CD8-positive, alpha-beta memory T cell (primary cell): ENCODE measurements at regions not wholly inside any gene's neighbourhood (a gene's known extent, or its start where the extent isn't known, plus 50 kb on each side); places are given as distances from the start of the nearest gene placed in this dataset.

Source experiments
- CTCF ChIA-PET: fragments of 350-600 bp; sonication (Branson Sonifier 250); formaldehyde crosslinking; loops from one replicate; lab custom pipeline; 2021; ENCODE audit warnings: antibody characterized with exemption; lab: Charles Lee
- POLR2A ChIA-PET: fragments of 350-600 bp; sonication (Branson Sonifier 250); formaldehyde crosslinking; loops from one replicate; lab custom pipeline; 2021; ENCODE audit warnings: antibody characterized with exemption; lab: Charles Lee
- DNase-seq, 5 donors: peaks; one replicate each; pipeline versions ENCODE4 v3.0.0 to v3.0.0-alpha.2; 2020 to 2022; ENCODE audit warnings: mixed read lengths in 1 of 5
- H3K27ac ChIP-seq: one replicate; pipeline ENCODE4 v1.7.0; 2013; ENCODE audit warnings: low read depth, mild to moderate bottlenecking, low read length, moderate library complexity
- H3K27me3 ChIP-seq: 2 replicates; pipeline ENCODE4 v1.7.0; 2013; ENCODE audit warnings: low read length, mild to moderate bottlenecking; ENCODE audit not compliant: insufficient read depth, poor library complexity, severe bottlenecking
- H3K36me3 ChIP-seq: 2 replicates; pipeline ENCODE4 v1.7.0; 2013; ENCODE audit warnings: mild to moderate bottlenecking, low read length, moderate library complexity; ENCODE audit not compliant: insufficient read depth
- H3K4me1 ChIP-seq: 2 replicates; pipeline ENCODE4 v1.7.0; 2013; ENCODE audit warnings: mild to moderate bottlenecking, low read length, moderate library complexity; ENCODE audit not compliant: insufficient read depth
- H3K4me3 ChIP-seq: 2 replicates; pipeline ENCODE4 v1.7.0; 2013; ENCODE audit warnings: mild to moderate bottlenecking, low read length
- H3K9me3 ChIP-seq: 2 replicates; pipeline ENCODE4 v1.7.0; 2013; ENCODE audit warnings: mild to moderate bottlenecking, low read length
- H3K27ac Mint-ChIP-seq, 8 donors: one replicate each; pipeline ENCODE4 v1.8.0; 2020 to 2021; ENCODE audit warnings: mixed read lengths in 8 of 8, mild to moderate bottlenecking in 6 of 8, inconsistent platforms in 3 of 8, moderate library complexity in 3 of 8
- H3K27me3 Mint-ChIP-seq, 2 donors: one replicate each; pipeline ENCODE4 v1.8.0; 2020 to 2021; ENCODE audit warnings: mixed read lengths in 2 of 2, mild to moderate bottlenecking in 1 of 2, moderate library complexity in 1 of 2
- H3K36me3 Mint-ChIP-seq, 3 donors: one replicate each; pipeline ENCODE4 v1.8.0; 2020 to 2021; ENCODE audit warnings: mixed read lengths in 3 of 3, inconsistent platforms in 1 of 3, mild to moderate bottlenecking in 1 of 3
- H3K4me1 Mint-ChIP-seq, 3 donors: one replicate each; pipeline ENCODE4 v1.8.0; 2020 to 2021; ENCODE audit warnings: mixed read lengths in 3 of 3, inconsistent platforms in 1 of 3, mild to moderate bottlenecking in 1 of 3
- H3K4me3 Mint-ChIP-seq, 7 donors: one replicate each; pipeline ENCODE4 v1.8.0; 2020 to 2021; ENCODE audit warnings: mixed read lengths in 7 of 7, mild to moderate bottlenecking in 6 of 7, moderate library complexity in 4 of 7, inconsistent platforms in 2 of 7
- H3K9me3 Mint-ChIP-seq, 5 donors: one replicate each; pipeline ENCODE4 v1.8.0; 2020 to 2022; ENCODE audit warnings: mixed read lengths in 5 of 5, mild to moderate bottlenecking in 3 of 5, moderate library complexity in 2 of 5, inconsistent platforms in 1 of 5

GRCh38 chr16:51596247-51596646 lies 445.2 kb upstream of the SALL1 start:
- H3K9me3 Mint-ChIP-seq: peaks cover 3 to 19% (median 13%) of the 10 kb centered on the region in 5 donors

GRCh38 chr16:51592535-51593300 lies 441.6 kb upstream of the SALL1 start:
- H3K9me3 ChIP-seq: no peaks in the 10 kb centered on the region
- POLR2A ChIA-PET: no interaction called here
- no peaks in the 10 kb centered on the region for H3K27me3 ChIP-seq
- no peaks in the 10 kb centered on the region for H3K36me3 ChIP-seq
- Mint-ChIP-seq H3K9me3 (peaks cover 3 to 21% (median 10%) of the 10 kb centered on the region in 5 donors), H3K36me3 (no peaks in the 10 kb centered on the region), H3K4me3 (no peak overlapping the region), H3K4me1 (no peaks in the 10 kb centered on the region), H3K27me3 (no peaks in the 10 kb centered on the region), H3K27ac (no peak overlapping the region)
- no peaks in the 10 kb centered on the region for H3K4me1 ChIP-seq
- H3K27ac ChIP-seq: no peak overlapping the region
- H3K4me3 ChIP-seq: no peak overlapping the region
- CTCF ChIA-PET: no interaction called here
- DNase-seq: no peak

More at GRCh38 chr16:51596247-51596646, 445.2 kb upstream of the SALL1 start:
- H3K27ac Mint-ChIP-seq: no peak overlapping the region
- no peaks in the 10 kb centered on the region for H3K36me3 Mint-ChIP-seq
- CTCF ChIA-PET: no interaction called here
- Histone ChIP-seq H3K27ac (no peak overlapping the region), H3K36me3 (no peaks in the 10 kb centered on the region), H3K4me3 (no peak overlapping the region), H3K9me3 (no peaks in the 10 kb centered on the region), H3K4me1 (no peaks in the 10 kb centered on the region), H3K27me3 (no peaks in the 10 kb centered on the region)
- H3K4me3 Mint-ChIP-seq: no peak overlapping the region
- no peak for DNase-seq
- POLR2A ChIA-PET: no interaction called here
- H3K4me1 Mint-ChIP-seq: no peaks in the 10 kb centered on the region
- no peaks in the 10 kb centered on the region for H3K27me3 Mint-ChIP-seq

GRCh38 chr16:51592001-51592501 lies 441.0 kb upstream of the SALL1 start:
- Mint-ChIP-seq H3K4me1 (no peaks in the 10 kb centered on the region), H3K9me3 (peaks cover under 1 to 21% (median 8%) of the 10 kb centered on the region in 5 donors), H3K27me3 (no peaks in the 10 kb centered on the region), H3K27ac (no peak overlapping the region), H3K36me3 (no peaks in the 10 kb centered on the region), H3K4me3 (no peak overlapping the region)
- Histone ChIP-seq H3K27ac (no peak overlapping the region), H3K4me1 (no peaks in the 10 kb centered on the region), H3K4me3 (no peak overlapping the region), H3K9me3 (no peaks in the 10 kb centered on the region), H3K36me3 (no peaks in the 10 kb centered on the region), H3K27me3 (no peaks in the 10 kb centered on the region)
- POLR2A ChIA-PET: no interaction called here
- DNase-seq: no peak
- CTCF ChIA-PET: no interaction called here

GRCh38 chr16:51591480-51591879 lies 440.4 kb upstream of the SALL1 start:
- H3K4me1 ChIP-seq: no peaks in the 10 kb centered on the region
- Mint-ChIP-seq H3K4me3 (no peak overlapping the region), H3K27me3 (no peaks in the 10 kb centered on the region), H3K36me3 (no peaks in the 10 kb centered on the region), H3K9me3 (peaks cover 0 to 19% (median 5%) of the 10 kb centered on the region in 5 donors), H3K4me1 (no peaks in the 10 kb centered on the region), H3K27ac (no peak overlapping the region)
- no peaks in the 10 kb centered on the region for H3K27me3 ChIP-seq
- no peak for DNase-seq
- no peak overlapping the region for H3K27ac ChIP-seq
- H3K4me3 ChIP-seq: no peak overlapping the region
- CTCF ChIA-PET: no interaction called here
- H3K36me3 ChIP-seq: no peaks in the 10 kb centered on the region
- POLR2A ChIA-PET: no interaction called here
- no peaks in the 10 kb centered on the region for H3K9me3 ChIP-seq

GRCh38 chr16:51579652-51580360 lies 428.7 kb upstream of the SALL1 start:
- H3K4me1 Mint-ChIP-seq: no peaks in the 10 kb centered on the region
- POLR2A ChIA-PET: no interaction called here
- H3K27me3 Mint-ChIP-seq: no peaks in the 10 kb centered on the region
- CTCF ChIA-PET: no interaction called here
- no peaks in the 10 kb centered on the region for H3K9me3 ChIP-seq
- no peaks in the 10 kb centered on the region for H3K36me3 Mint-ChIP-seq
- H3K4me3 Mint-ChIP-seq: no peak overlapping the region
- H3K27ac Mint-ChIP-seq: no peak overlapping the region
- no peak overlapping the region for H3K27ac ChIP-seq
- no peak for DNase-seq
- H3K27me3 ChIP-seq: no peaks in the 10 kb centered on the region
- H3K36me3 ChIP-seq: no peaks in the 10 kb centered on the region
- H3K4me3 ChIP-seq: no peak overlapping the region
- no peaks in the 10 kb centered on the region for H3K4me1 ChIP-seq
- peaks cover 0 to 15% (median 4%) of the 10 kb centered on the region in 5 donors for H3K9me3 Mint-ChIP-seq

- Histone ChIP-seq H3K9me3 (no peaks in the 10 kb centered on the region), H3K4me1 (no peaks in the 10 kb centered on the region), H3K27me3 (no peaks in the 10 kb centered on the region), H3K4me3 (no peak overlapping the region), H3K27ac (no peak overlapping the region), H3K36me3 (no peaks in the 10 kb centered on the region)
- DNase-seq: no peak
- no peak overlapping the region for H3K4me3 Mint-ChIP-seq
- peaks cover 4 to 25% (median 11%) of the 10 kb centered on the region in 5 donors for H3K9me3 Mint-ChIP-seq
- CTCF ChIA-PET: no interaction called here
- no peaks in the 10 kb centered on the region for H3K36me3 Mint-ChIP-seq
- H3K27me3 Mint-ChIP-seq: no peaks in the 10 kb centered on the region
- POLR2A ChIA-PET: no interaction called here
- no peak overlapping the region for H3K27ac Mint-ChIP-seq
- no peaks in the 10 kb centered on the region for H3K4me1 Mint-ChIP-seq
Measured at GRCh38 chr16:51577621-51578303, 426.7 kb upstream of the SALL1 start.

- peaks cover 4 to 32% (median 14%) of the 10 kb centered on the region in 5 donors for H3K9me3 Mint-ChIP-seq
- ChIA-PET POLR2A (no interaction called here), CTCF (no interaction called here)
- no peak overlapping the region for H3K27ac Mint-ChIP-seq
- H3K4me1 ChIP-seq: no peaks in the 10 kb centered on the region
- no peaks in the 10 kb centered on the region for H3K36me3 Mint-ChIP-seq
- DNase-seq: no peak
- no peaks in the 10 kb centered on the region for H3K4me1 Mint-ChIP-seq
- H3K9me3 ChIP-seq: no peaks in the 10 kb centered on the region
- H3K27ac ChIP-seq: no peak overlapping the region
- no peaks in the 10 kb centered on the region for H3K27me3 ChIP-seq
- H3K4me3 ChIP-seq: no peak overlapping the region
- H3K4me3 Mint-ChIP-seq: no peak overlapping the region
- no peaks in the 10 kb centered on the region for H3K27me3 Mint-ChIP-seq
- H3K36me3 ChIP-seq: no peaks in the 10 kb centered on the region
Measured at GRCh38 chr16:51576498-51577195, 425.6 kb upstream of the SALL1 start.
